ENCODE measurements at regions not wholly inside any gene's neighbourhood (a gene's known extent, or its start where the extent isn't known, plus 50 kb on each side); places are given as distances from the start of the nearest gene placed in this dataset.

DNA sequence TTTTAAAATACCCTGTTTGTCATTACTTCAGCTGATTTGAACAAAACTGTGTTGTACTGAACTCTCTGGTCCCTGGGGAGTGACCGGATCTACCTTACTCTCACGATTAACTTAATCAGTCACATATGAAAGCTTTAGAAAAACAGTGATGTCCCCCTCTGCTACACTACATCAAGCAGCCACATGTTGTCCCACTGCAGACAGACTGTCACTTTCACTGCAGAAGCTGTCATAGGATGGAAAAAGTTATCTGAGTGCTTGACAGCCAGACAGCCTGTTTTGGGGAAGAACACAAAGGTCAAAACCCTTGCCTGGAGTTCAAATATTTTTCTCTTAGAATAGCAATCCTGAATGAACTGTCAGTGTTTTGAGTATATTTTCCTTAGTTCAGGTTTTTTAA, 546.4 kb downstream of the DTWD2 start:
- Histone ChIP-seq H3K4me1 (ENCODE audit: control insufficient read depth, extremely low read depth, insufficient read depth, low read length) (no peaks in the 10 kb centered on the region), H4K20me1 (ENCODE audit: control insufficient read depth, extremely low read depth, insufficient read depth, low read length) (no peaks in the 10 kb centered on the region), H3K27ac (ENCODE audit: control insufficient read depth, insufficient read depth, low read length) (no peak overlapping the region), H3K4me3 (ENCODE audit: control insufficient read depth in 2 of 3, extremely low read depth in 1 of 3, insufficient read depth in 2 of 3, low read depth in 1 of 3, low read length in 3 of 3) (no peak overlapping the region), H3K9me3 (ENCODE audit: control insufficient read depth, low read depth, low read length) (no peaks in the 10 kb centered on the region), H3K9me1 (ENCODE audit: control insufficient read depth, extremely low read depth, insufficient read depth, low read length) (no peaks in the 10 kb centered on the region), H3K9ac (ENCODE audit: control insufficient read depth, extremely low read depth, insufficient read depth, low read length) (no peak overlapping the region), H3K27me3 (ENCODE audit: control insufficient read depth, extremely low read depth, insufficient read depth, low read length) (no peaks in the 10 kb centered on the region), H3K36me3 (ENCODE audit: control insufficient read depth in 2 of 2, extremely low read depth in 1 of 2, insufficient read depth in 2 of 2, low read length in 2 of 2) (no peaks in the 10 kb centered on the region), H3K79me2 (ENCODE audit: control insufficient read depth, insufficient read depth, low read length) (no peaks in the 10 kb centered on the region), H3K4me2 (ENCODE audit: control insufficient read depth, extremely low read depth, insufficient read depth, low read depth, low read length) (no peak overlapping the region), H2AFZ (ENCODE audit: control insufficient read depth, low read length) (no peak overlapping the region)
- FAIRE-seq (no peak), DNase-seq (ENCODE audit: low read depth, low spot score) (no peak)
- dilution Hi-C loops (cut with MboI; ENCODE audit: extremely low pct_ligation_motif_present, low sequenced_read_pairs), result no loop called here
- TF ChIP-seq EZH2 (IDR thresholded peaks at IDR 0.05; ENCODE audit: low read length), result no peak
- TF ChIP-seq, protein P1, sequence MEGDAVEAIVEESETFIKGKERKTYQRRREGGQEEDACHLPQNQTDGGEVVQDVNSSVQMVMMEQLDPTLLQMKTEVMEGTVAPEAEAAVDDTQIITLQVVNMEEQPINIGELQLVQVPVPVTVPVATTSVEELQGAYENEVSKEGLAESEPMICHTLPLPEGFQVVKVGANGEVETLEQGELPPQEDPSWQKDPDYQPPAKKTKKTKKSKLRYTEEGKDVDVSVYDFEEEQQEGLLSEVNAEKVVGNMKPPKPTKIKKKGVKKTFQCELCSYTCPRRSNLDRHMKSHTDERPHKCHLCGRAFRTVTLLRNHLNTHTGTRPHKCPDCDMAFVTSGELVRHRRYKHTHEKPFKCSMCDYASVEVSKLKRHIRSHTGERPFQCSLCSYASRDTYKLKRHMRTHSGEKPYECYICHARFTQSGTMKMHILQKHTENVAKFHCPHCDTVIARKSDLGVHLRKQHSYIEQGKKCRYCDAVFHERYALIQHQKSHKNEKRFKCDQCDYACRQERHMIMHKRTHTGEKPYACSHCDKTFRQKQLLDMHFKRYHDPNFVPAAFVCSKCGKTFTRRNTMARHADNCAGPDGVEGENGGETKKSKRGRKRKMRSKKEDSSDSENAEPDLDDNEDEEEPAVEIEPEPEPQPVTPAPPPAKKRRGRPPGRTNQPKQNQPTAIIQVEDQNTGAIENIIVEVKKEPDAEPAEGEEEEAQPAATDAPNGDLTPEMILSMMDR (optimal IDR thresholded peaks at IDR 0.05 in 1 of 3, IDR thresholded peaks at IDR 0.05 in 1 of 3, conservative IDR thresholded peaks at IDR 0.05 in 1 of 3; ENCODE audit: extremely low read depth in 1 of 3, insufficient read depth in 2 of 3, low read length in 3 of 3), result no peak

DNA sequence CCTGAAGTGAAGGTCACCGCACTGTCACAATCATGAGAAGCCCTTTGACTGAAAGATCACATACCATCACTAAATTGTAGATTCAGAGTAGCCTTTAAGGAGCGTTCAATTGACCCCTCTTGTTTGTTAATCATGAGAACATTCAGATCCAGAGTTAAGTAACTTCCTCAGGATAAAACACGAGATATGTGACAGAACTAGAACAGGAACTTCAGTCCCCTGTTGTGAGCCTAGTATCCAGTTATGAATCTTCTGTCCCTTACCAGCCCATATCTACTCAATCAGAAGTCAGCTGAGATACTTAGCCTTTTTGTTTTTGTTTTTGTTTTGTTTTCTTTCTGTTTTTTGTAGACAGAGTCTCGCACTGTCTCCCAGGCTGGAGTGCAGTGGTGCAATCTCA, 547.3 kb downstream of the DTWD2 start:
- DNase-seq (ENCODE audit: low read depth, low spot score), result no peak
- Histone ChIP-seq H3K9me3 (ENCODE audit: control insufficient read depth, low read depth, low read length) (no peaks in the 10 kb centered on the region), H3K4me2 (ENCODE audit: control insufficient read depth, extremely low read depth, insufficient read depth, low read depth, low read length) (no peak overlapping the region), H3K4me3 (ENCODE audit: control insufficient read depth in 2 of 3, extremely low read depth in 1 of 3, insufficient read depth in 2 of 3, low read depth in 1 of 3, low read length in 3 of 3) (no peak overlapping the region), H3K9me1 (ENCODE audit: control insufficient read depth, extremely low read depth, insufficient read depth, low read length) (no peaks in the 10 kb centered on the region), H3K4me1 (ENCODE audit: control insufficient read depth, extremely low read depth, insufficient read depth, low read length) (no peaks in the 10 kb centered on the region), H2AFZ (ENCODE audit: control insufficient read depth, low read length) (no peak overlapping the region), H3K27ac (ENCODE audit: control insufficient read depth, insufficient read depth, low read length) (no peak overlapping the region), H3K36me3 (ENCODE audit: control insufficient read depth in 2 of 2, extremely low read depth in 1 of 2, insufficient read depth in 2 of 2, low read length in 2 of 2) (no peaks in the 10 kb centered on the region), H3K79me2 (ENCODE audit: control insufficient read depth, insufficient read depth, low read length) (no peaks in the 10 kb centered on the region), H3K9ac (ENCODE audit: control insufficient read depth, extremely low read depth, insufficient read depth, low read length) (no peak overlapping the region), H3K27me3 (ENCODE audit: control insufficient read depth, extremely low read depth, insufficient read depth, low read length) (no peaks in the 10 kb centered on the region), H4K20me1 (ENCODE audit: control insufficient read depth, extremely low read depth, insufficient read depth, low read length) (no peaks in the 10 kb centered on the region)
- dilution Hi-C loops (cut with MboI; ENCODE audit: extremely low pct_ligation_motif_present, low sequenced_read_pairs), result no loop called here
- TF ChIP-seq EZH2 (IDR thresholded peaks at IDR 0.05; ENCODE audit: low read length), result no peak
- TF ChIP-seq, protein P1 (optimal IDR thresholded peaks at IDR 0.05 in 1 of 3, IDR thresholded peaks at IDR 0.05 in 1 of 3, conservative IDR thresholded peaks at IDR 0.05 in 1 of 3; ENCODE audit: extremely low read depth in 1 of 3, insufficient read depth in 2 of 3, low read length in 3 of 3), result no peak
- no peak for FAIRE-seq

Measured in keratinocyte (primary cell).